ENCODE measurements at regions not wholly inside any gene's neighbourhood (a gene's known extent, or its start where the extent isn't known, plus 50 kb on each side); places are given as distances from the start of the nearest gene placed in this dataset.

- no peak overlapping the region for H3K27ac ChIP-seq
- TF ChIP-seq CTCF (conservative IDR thresholded peaks at IDR 0.05): peak; percentile 72
These were observed 174.5 kb upstream of the HDAC9 start for GRCh38 chr7:18320971-18321567.

DNA sequence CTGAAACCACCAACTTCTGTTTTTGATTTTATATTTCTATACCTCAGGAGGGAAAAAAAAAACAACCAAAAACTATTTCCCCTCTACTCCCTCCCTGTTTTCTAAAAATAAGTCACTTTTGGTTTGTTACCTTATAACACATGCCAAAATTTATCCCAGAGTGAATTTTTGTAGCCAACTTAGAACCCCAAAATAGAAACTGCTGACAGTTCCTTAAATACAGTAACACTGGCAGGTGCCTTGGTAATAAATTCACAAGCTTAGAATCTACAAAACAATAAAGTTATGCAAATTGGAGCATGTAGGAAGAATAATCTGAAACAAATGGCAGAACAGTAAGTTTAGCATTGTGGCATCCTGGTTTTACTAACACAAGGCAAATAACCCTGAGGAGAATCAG, 165.0 kb upstream of the HDAC9 start:
- no peak overlapping the region for H3K27ac ChIP-seq
- no peak for TF ChIP-seq CTCF (conservative IDR thresholded peaks at IDR 0.05)

DNA sequence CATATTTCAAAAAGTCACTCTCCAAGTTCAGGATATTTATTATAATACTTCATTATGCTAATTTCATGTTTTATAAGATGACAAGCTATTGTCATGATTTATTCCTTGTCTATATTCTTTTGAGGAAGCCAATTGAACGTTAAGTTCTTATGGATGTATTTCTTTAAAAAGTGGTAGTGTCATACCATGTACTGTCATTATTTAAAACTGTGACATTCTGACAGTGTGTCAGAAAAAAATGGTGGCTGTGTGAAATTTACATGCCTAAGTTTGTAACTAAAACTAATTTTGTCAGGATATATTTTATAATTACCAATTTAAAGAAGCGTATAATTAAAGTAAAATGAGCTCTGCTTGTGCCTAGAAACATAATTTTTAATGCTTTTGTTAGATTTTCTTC, 158.9 kb upstream of the HDAC9 start:
- H3K27ac ChIP-seq: no peak overlapping the region

GRCh38 chr7:18337048-18337809, 158.3 kb upstream of the HDAC9 start:
- no peak for TF ChIP-seq CTCF (conservative IDR thresholded peaks at IDR 0.05)
- no peak overlapping the region for H3K27ac ChIP-seq

More for the DNA sequence above, 158.9 kb upstream of the HDAC9 start:
- no peak for TF ChIP-seq CTCF (conservative IDR thresholded peaks at IDR 0.05)

GRCh38 chr7:18338910-18339523, 156.5 kb upstream of the HDAC9 start:
- no peak for TF ChIP-seq CTCF (conservative IDR thresholded peaks at IDR 0.05)
- no peak overlapping the region for H3K27ac ChIP-seq

- no peak overlapping the region for H3K27ac ChIP-seq
- TF ChIP-seq CTCF (conservative IDR thresholded peaks at IDR 0.05): no peak
These were observed 153.8 kb upstream of the HDAC9 start for GRCh38 chr7:18341756-18342155.

- no peak for TF ChIP-seq CTCF (conservative IDR thresholded peaks at IDR 0.05)
These were observed 152.5 kb upstream of the HDAC9 start for GRCh38 chr7:18343047-18343446.

More at GRCh38 chr7:18343047-18343446, 152.5 kb upstream of the HDAC9 start:
- H3K27ac ChIP-seq: no peak overlapping the region
